Breast epithelium (tissue), 3 donors: ENCODE measurements at regions not wholly inside any gene's neighbourhood (a gene's known extent, or its start where the extent isn't known, plus 50 kb on each side); places are given as distances from the start of the nearest gene placed in this dataset.

Experiments used
- POLR2A ChIP-seq: fragments of 450-650 bp; IDR thresholded peaks from one replicate; pipeline ENCODE4 v1.6.1; 2016; ENCODE audit warnings: antibody characterized with exemption, mild to moderate bottlenecking, moderate library complexity
- POLR2AphosphoS5 ChIP-seq, 3 donors: sonication (generic); formaldehyde crosslinking; IDR thresholded peaks; one replicate each; pipeline ENCODE4 v1.6.1; 2017; ENCODE audit warnings: antibody characterized with exemption in 3 of 3
- TF ChIP-seq, protein P1 (sequence below), 3 donors: fragments of 450-650 bp; IDR thresholded peaks; one replicate each; pipeline ENCODE4 v1.5.1; 2016 to 2017; ENCODE audit warnings: antibody characterized with exemption in 3 of 3, mild to moderate bottlenecking in 3 of 3, moderate library complexity in 3 of 3

DNA sequence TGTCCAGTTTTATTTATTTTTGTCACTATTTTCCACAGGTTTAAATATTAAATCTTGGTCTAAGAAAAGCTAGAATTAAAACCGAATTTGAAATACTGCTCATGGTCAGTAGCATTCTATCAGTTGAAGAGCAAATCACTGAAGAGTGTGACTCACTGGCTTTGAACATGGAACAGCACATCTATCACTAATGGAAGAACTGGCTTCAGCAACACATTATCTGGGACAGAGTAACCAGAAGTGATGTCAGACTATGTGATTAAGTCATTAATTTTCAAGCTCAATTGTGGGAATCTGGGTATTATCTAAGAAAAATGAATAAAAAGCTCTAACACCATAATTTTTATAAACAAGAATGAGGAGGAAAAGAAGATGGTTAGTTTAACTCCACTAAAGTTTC, 527.5 kb downstream of the TMTC2 start:
- TF ChIP-seq POLR2AphosphoS5 (IDR thresholded peaks at IDR 0.05), result no peak
- TF ChIP-seq, protein P1, sequence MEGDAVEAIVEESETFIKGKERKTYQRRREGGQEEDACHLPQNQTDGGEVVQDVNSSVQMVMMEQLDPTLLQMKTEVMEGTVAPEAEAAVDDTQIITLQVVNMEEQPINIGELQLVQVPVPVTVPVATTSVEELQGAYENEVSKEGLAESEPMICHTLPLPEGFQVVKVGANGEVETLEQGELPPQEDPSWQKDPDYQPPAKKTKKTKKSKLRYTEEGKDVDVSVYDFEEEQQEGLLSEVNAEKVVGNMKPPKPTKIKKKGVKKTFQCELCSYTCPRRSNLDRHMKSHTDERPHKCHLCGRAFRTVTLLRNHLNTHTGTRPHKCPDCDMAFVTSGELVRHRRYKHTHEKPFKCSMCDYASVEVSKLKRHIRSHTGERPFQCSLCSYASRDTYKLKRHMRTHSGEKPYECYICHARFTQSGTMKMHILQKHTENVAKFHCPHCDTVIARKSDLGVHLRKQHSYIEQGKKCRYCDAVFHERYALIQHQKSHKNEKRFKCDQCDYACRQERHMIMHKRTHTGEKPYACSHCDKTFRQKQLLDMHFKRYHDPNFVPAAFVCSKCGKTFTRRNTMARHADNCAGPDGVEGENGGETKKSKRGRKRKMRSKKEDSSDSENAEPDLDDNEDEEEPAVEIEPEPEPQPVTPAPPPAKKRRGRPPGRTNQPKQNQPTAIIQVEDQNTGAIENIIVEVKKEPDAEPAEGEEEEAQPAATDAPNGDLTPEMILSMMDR (IDR thresholded peaks at IDR 0.05), result no peak
- no peak for TF ChIP-seq POLR2A
